CD4-positive, alpha-beta T cell treated with Interleukin-2 at 100 ng/mL for 4 hours (primary cell): ENCODE measurements at regions not wholly inside any gene's neighbourhood (a gene's known extent, or its start where the extent isn't known, plus 50 kb on each side); places are given as distances from the start of the nearest gene placed in this dataset.
"Not testable (repeated sequence)": the region's sequence is repeated elsewhere in the genome, so short reads cannot be mapped to it uniquely, and the experiment has no call there.

Experiments
- DNase-seq: peaks from one replicate; pipeline ENCODE4 v3.0.0-alpha.2; 2020; ENCODE audit warnings: low spot score

DNA sequence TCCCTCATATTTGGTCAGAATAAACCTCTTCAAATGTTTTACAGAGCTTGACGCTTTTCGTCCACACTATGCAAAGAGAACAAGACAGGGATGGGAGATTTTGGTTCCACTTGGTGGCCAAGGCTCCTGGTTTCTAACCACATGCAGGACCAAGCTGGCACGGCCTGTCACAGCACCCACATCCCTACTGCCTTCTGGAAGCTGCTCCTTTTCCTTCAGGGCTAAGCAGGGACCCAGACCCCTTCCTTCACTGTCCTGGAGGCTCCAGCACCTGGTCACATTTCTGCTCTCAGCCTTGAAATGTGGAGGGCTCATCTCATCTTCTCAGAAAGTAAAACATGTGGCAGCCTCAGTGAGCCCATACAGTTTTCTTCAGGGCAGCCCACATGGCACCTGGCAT lies 50.4 kb upstream of the ARHGEF7 start:
- DNase-seq, result no peak

DNA sequence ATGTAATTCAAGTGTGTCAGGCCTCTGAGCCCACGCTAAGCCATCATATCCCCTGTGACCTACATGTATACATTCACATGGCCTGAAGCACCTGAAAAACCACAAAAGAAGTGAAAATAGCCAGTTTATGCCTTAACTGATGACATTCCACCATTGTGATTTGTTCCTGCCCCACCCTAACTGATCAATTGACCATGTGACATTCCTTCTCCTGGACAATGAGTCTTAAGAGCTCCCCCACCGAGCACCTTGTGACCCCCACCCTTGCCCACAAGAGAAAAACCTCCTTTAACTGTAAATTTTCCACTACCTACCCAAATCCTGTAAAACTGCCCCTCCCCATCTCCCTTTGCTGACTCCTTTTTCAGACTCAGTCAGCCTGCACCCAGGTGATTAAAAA lies 52.1 kb upstream of the ARHGEF7 start:
- DNase-seq, result no peak

DNA sequence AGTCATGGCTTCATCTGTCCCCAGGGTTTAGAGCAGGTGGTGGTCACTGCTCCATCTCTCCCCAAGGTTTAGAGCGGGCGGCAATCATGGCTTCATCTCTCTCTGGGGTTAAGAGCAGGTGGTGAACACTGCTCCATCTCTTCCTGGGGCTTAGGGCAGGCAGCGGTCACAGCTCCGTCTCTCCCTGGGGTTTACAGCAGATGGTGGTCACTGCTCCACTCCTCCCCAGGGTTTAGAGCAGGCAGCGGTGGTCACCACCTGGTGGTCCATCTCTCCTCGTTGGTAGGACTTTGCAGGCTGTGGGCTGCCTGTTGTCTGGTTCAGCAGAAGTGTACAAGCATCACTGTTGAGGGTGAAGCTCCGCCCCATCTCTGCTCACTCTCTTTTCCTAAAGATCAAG lies 52.8 kb upstream of the ARHGEF7 start:
- DNase-seq, result no peak

DNA sequence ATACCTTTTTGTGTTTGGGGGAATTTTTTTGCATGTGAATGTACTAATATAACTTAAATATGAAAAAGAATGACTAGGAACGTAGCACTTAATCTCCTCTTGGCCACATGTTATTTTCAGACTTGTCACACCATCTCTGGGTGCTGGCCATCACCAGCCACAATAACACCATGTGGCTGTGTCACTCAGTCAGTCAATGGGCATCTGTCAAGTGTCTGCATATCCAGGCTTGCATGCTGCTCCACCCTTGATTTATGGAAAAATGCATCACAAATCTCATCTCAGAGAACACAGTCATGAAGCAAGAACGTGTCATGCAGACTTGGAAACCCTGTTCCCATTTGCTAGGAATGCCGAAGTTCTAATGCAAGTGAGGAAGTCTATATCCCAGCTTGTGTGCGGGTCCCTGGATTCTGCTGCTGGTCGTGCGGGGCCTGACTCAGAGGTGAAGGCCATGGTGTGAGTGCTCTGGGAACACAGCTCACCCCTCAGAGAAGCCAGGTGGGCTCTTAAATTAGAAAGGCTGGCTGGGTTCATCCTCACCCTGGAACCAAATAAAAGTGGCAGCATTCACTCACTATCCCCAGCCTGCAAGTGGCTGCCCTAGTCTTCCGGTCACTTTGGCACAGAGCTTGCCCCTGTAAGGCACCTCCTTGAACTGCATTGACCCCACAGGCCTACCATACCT lies 53.6 kb upstream of the ARHGEF7 start:
- DNase-seq, result no peak

DNA sequence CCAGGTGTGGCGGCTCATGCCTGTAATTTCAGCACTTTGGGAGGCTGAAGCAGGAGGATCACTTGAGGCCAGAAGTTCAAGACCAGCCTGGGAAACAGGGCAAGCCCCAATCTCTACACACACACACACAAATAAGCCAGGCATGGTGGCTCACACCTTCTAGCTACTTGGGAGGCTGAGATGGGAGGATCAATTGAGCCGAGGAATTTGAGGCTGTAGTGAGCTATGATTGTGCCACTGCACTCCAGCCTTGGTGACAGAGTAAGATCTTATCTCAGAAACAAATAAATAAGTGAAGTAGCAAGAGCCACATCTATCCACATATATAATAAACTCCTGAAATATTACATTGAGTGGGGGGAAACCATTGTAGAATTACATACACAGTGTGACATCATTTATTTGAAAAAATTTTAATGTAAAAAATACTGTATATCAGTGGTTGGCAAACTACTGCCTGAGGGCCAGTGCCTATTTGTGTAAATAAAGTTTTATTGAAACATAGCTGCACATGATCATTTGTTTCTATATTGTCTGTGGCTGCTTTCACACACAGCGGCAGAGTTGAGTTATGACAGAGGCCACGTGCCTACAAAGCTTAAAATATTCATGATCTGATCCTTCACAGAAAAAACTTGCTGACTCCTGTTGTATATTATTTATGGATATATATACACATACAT lies 54.7 kb upstream of the ARHGEF7 start:
- DNase-seq, result no peak

DNA sequence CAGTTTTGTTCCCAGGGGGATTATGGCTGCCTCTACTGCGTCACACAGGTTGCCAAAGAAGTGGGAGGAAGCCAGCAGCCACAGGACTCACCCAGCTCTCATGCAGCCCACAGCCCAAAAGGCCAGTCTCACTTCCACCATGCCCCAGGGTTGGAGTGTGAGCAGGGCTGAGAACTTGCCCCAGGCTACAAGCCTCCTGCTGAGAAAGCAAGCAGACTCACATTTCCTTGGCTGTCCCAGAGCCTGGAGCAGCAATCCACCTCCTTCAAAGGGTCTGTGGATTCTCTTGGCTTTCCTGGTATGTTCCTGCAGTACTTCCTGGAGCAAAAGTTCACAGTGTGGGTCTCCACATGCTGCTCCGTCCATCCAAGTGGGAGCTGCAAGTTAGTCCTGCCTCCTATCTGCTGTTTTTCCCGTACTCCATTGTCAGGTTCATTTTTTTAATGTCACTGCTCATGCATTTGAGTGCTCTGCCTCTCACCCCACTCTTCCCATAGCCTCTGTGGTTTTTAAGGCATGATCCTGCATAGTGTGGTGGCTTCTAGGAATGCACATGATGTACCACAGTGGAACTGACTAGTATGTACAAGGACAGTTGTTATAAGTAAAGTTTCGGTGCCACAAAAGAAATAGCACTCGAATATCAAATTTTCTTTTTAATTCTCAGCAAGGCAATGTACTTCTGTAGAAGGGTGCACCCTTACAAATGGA lies 56.2 kb upstream of the ARHGEF7 start:
- DNase-seq, result no peak

DNA sequence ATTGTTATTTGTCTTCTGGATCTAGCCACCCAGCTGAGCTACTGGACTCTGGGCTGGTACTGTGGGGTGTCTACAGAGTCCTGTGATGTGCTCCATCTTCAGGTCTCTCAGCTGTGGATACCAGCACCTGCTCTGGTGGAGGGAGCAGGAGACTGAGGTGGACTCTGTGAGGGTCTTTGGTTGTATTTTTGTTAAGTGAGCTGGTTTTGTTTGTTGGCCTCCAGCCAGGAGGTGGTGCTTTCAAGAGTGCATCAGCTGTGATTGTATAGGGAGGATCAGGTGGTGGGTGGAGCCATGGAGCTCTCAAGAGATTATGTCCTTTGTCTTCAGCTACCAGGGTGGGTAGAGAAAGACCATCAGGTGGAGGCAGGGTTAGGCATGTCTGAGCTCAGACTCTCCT lies 56.8 kb upstream of the ARHGEF7 start:
- not testable (repeated sequence) for DNase-seq

DNA sequence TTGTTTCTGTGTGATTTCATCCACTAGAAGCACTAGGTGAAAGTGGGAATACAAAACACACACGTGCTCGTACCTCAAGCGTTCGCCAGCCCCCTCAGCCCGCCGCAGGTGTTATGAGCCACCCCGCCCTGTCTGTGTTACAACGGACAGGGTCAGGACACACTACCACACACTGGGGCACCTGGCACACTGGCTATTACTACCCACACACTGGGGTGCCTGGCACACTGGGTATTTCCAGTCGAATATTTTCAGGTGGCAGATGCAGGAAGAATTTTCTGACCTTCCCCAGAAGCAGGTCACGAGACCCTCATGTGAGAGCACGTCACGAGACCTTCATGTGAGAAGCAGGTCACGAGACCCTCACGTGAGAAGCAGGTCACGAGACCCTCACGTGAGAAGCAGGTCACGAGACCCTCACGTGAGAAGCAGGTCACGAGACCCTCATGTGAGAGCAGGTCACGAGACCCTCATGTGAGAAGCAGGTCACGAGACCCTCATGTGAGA lies 63.3 kb upstream of the ARHGEF7 start:
- not testable (repeated sequence) for DNase-seq

DNA sequence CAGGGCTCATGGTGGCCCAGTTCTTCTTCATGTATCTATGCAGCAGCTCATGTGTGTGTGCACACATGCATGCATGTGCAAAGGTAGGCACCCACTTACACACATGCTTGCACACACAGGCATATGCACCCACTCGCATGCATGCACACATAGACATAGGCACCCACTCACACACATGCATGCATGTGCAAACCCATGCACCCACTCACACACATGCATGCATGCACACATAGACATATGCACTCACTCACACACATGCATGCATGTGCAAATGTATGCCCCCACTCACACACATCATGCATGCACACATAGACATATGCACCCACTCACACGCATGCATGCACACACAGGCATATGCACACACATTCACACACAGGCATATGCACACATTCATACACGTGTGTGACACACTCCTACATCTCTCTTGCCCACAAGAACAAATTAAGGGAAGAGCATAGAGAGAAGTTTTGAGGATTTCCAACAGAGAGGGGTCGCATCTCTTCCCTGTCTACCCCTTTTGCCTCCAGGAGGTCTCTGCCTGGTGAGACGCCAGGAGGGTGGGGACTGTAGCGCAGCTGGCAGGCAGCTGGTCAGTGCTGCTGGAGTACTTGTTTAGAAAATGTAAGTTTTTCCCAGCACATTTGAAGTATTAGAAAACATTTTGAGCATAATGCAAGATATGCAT lies 63.9 kb upstream of the ARHGEF7 start:
- no peak for DNase-seq

DNA sequence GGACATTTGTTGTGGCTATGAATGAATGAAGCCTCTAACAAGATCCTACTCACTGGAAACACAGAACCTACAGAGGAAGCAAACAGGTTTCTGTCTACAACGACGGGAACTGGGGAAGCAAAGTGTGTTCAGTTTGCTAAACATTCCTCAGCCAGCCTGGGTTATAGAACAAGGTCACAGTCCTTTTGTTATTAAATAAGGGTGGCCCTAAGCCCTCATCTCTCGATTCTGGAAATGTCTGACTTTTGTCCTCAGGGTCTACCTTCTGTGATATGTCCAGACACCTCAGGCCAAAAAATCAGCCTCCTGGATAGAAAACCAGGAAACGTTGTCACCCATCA lies 64.6 kb upstream of the ARHGEF7 start:
- DNase-seq, result no peak

DNA sequence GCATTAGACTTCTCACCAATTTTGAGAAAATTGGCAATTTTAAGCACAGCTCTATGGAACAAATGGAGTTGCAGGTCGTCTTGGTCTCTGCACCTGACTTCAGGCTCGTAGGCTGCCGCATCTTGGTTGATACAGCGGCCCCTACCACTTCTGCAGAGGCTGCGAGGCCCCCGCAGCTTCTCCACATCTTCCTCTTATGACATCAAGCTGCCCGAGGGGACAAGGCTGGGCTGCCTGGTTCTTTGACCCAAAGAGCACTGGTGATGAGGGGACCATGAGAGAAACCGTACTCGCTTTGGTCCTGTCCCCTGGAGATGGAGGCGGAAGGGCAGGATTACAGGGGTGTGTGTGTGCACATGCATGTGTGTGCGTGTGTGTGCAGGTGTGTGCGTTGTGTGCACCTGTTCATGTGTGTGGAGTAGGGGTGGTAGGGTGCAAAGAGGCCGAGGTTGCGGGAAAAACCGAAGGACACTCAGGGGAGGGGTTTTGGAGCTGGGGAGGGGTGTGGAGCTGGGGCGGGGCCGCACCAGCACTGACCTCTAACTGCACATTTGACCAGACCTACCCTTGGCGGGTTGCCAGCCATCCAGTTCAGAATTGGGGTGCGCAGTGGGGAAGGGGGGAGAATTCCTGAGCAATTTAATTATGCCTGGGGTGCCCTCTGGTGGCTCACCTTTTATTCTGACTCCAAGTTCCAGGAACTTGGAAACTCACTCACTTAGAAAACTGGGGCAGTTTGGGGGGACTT lies 65.1 kb upstream of the ARHGEF7 start:
- no peak for DNase-seq

DNA sequence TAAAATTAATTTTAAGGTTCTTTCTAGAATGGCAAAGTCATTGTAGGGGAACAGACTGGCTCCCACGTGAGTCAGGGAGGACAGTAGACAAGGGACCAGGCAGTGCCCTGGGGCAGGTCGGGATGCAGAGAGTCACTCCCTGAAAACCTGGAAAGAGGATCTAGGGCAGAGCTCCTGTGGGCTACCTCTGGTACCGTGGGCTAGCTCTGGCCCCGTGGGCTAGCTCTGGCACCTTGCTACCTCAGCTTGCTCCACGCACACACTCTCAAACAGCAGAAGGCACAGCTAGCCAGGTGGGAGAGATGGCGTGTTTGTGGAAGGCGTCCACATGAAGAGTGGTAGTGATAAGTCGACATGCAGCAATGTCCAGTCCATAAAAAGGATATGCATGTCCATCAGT lies 66.7 kb upstream of the ARHGEF7 start:
- no peak for DNase-seq

DNA sequence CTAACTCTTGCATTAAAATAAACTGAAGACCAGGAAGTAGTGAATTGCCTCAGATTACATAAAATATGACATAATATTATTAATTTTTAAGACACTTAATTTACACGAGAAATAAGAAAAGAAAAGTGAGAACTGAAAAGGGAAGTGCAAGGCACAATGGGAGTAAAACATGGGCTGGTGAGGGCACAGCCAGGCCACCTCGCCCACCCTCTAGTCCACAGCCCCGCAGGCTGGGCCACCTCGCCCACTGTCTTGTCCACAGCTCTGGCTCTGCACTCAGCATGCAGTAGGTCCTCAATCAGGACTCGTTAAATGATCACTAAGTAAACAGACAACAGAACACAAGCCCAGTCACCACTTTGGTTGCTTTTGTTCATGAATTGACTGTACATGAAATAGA lies 67.8 kb upstream of the ARHGEF7 start:
- DNase-seq, result no peak

DNA sequence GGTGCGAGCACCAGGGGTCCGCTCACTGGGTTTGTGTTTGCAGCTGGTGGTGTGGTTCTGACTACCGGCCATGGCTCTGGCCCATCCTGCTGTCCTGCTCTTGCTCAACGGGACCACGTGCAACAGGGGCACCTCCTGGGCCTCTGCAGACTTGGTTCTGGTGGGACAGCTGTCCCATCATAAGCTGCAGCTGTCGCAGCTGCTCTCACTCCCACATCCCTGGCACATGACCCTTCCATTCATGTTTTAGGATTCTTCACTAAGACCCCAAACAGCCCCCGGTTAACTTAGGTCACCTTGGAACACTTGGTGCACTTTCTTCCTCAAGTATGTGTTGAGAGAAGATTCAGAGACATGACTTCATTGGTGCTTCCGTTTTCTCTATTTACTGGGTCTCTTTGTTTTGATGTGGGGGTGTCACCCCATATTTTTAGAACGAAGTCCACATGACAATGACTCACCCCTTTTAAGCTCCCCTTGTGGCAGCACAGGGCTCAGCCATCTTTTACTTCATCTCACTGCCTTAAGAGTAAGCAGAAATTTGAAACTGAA lies 68.4 kb upstream of the ARHGEF7 start:
- peak; percentile 2 for DNase-seq

DNA sequence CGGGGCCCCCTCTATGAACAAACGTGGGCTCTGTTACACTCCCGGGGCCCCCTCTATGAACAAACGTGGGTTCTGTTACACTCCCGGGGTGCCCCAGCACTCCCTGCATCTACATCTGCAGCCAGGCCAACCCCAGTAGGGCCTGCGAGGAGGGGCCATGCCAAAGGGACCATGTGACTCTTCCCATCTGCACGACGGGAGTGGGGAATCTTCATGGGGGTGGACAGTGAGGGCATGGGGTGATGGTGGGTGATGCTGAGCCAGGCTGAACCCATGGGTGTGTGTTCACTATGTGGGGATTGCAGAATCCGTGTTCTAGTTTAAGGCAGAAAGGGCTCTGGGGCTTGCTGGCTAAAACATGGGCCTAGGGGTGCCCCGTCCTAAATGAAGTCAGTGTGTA lies 69.9 kb upstream of the ARHGEF7 start:
- DNase-seq, result no peak

DNA sequence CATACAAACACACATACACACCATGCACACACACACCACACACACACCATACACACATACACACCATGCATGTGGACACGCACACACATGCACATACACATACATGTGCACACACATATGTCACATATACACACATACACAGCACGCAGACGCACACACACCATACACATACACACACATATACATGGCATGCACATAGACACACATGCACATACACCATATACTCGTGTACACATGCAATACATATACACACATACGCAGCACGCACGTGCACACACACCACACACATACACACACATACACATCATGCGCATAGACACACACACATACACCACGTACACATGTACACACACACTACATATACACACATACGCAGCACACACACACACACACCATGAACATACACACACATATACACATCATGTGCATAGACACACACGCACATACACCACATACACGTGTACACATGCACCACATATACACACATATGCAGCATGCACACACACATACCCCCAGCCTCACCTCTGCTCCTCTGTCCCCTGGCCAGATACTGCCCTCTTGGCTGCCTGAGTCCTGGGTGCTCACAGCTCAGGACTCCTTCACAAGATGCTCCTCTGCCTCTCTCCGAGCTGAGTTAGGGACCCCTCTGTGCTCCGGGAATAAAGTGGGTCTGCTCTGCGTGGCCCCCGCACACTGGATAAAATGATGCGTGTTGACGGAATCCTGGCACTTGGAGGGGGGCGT lies 70.9 kb upstream of the ARHGEF7 start:
- DNase-seq, result no peak

DNA sequence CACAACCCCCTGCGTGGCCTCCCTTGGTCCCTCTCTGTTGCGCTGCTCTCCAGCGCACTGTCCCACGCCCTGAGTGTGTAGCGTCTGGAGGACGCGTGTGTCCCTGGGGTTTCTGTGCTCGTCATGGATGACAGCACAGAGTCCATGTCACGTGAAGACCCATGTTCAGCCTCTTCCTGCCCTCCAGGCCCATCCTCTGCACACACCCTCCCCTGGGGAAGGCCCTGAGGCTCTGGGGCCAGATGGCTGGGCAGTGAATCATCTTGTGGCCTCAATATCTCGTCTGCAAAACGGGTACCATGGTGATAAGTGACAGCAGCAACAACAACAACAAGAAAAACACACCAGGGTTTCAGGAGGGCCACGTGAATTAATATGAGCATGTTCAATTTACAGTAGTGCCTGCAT lies 71.5 kb upstream of the ARHGEF7 start:
- DNase-seq, result no peak

DNA sequence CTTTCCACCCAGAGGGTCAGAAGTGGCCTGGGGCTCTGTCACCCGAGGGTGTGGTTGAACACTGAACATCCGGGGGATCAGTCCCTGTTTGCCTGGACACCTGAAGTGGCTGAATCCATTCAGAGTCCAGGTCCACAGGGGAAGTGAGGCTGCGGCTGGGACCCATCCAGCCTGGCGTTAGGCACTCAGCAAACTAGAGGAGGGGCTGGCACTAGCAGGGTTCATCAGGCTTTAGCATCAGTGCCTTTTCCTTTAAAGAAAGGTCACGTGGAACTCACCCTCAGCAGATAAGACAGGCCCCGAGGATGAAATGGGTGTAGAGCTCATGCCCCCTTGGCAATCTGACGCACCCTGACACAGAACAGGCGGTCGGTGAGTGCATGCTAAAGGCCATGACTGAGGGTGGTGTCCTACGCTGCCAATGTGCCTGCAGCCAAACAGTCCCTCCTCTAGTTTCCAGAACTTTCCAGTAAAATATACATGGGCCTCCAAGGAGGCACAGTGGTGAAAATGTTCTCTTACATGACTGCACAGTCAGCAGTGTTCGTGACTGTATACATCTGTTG lies 72.4 kb upstream of the ARHGEF7 start:
- no peak for DNase-seq

DNA sequence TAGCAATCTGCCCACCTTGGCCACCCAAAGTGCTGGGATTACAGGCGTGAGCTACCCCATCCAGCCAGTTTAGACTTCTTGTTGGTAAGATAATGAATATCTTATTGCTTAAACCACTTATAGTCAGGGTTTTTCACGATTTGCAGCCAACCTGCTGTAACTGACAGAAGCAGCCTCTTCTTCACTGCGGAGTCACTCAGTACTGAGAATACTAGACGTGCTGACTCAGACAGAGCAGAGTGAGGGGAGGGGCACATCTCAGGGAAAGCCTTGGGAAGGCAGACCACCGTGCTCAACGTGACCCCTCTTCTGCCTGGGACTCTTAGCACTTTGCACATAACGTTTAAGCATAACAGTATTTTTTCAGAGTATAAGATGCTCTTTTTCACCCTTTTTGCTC lies 74.3 kb upstream of the ARHGEF7 start:
- DNase-seq, result no peak

DNA sequence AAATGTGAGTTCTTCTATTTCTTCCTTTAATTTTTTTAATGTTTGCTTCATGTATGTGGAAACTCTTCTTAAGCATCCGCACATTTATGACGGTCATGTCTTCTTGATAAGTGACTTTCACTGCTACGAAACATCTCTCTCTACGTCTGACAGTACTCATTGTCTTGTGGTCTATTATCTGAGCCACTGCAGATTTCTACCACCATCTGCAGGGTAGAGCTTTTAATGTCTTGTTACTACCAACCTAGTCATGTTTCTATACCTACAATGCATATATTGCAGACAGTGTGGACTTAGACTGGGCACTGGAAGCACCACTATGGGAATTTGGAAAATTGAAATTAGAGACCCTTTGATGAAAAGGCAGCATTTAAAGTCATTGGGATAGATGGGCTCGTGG lies 75.4 kb upstream of the ARHGEF7 start:
- DNase-seq, result no peak

DNA sequence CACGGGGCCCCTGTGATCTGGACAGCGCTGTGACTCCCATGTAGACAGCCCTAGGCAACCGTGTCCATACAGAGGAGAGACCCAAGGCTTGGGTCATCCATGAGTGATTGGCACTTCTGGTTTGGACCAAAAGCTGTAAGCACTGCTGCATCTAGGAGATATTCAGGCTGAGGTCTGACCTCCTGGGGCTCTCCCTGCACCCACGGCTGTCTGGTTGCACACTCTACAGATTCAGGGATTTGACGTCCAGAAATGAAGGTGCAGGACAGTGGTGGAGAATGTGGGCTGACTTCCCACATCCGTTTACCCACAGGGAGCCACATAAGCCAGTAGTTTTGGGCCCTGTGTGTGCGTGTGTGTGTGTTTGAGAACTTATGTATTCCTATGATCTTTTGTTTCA lies 76.2 kb upstream of the ARHGEF7 start:
- DNase-seq, result no peak
